NCI-H2171 treated with DMSO at 0.1 percent for 48 hours (cell line): ENCODE measurements at regions not wholly inside any gene's neighbourhood (a gene's known extent, or its start where the extent isn't known, plus 50 kb on each side); places are given as distances from the start of the nearest gene placed in this dataset.
A peak's percentile ranks its signal among the peaks of the same experiment; 100 is the strongest.
"Not testable (repeated sequence)": the region's sequence is repeated elsewhere in the genome, so short reads cannot be mapped to it uniquely, and the experiment has no call there.

Experiments
- DNase-seq: peaks from one replicate; lab custom pipeline; 2025; lab: John Stamatoyannopoulos, UW

- DNase-seq: peak; percentile 0
Measured at GRCh38 chrX:91500499-91500898, 65.9 kb downstream of the PABPC5 start.

GRCh38 chrX:91530209-91530608, 95.6 kb downstream of the PABPC5 start:
- DNase-seq: not testable (repeated sequence)

- DNase-seq: not testable (repeated sequence)
Measured at GRCh38 chrX:91563127-91563526, 128.5 kb downstream of the PABPC5 start.
